Loucy (cell line): ENCODE measurements at regions not wholly inside any gene's neighbourhood (a gene's known extent, or its start where the extent isn't known, plus 50 kb on each side); places are given as distances from the start of the nearest gene placed in this dataset.

Experiments
- H2AFZ ChIP-seq: fragments of 200-600 bp; sonication (generic); 2 replicates; pipeline ENCODE4 v1.6.0; 2016; ENCODE audit warnings: antibody characterized with exemption, mild to moderate bottlenecking, low read length, moderate library complexity
- H3F3A ChIP-seq: fragments of 200-600 bp; 2 replicates; pipeline ENCODE4 v1.6.0; 2016; ENCODE audit warnings: antibody characterized with exemption, low read depth, mild to moderate bottlenecking
- H3K27me3 ChIP-seq: fragments of 200-600 bp; sonication (generic); 2 replicates; pipeline ENCODE4 v1.6.1; 2014; ENCODE audit warnings: low read length, mild to moderate bottlenecking; ENCODE audit not compliant: insufficient read depth, poor library complexity, severe bottlenecking
- H3K36me3 ChIP-seq: fragments of 200-600 bp; sonication (generic); 2 replicates; pipeline ENCODE4 v1.6.1; 2016; ENCODE audit warnings: low read length; ENCODE audit not compliant: insufficient read depth
- H3K4me1 ChIP-seq: fragments of 200-600 bp; sonication (generic); 2 replicates; pipeline ENCODE4 v1.5.1; 2014; ENCODE audit warnings: low read length, mild to moderate bottlenecking; ENCODE audit not compliant: insufficient read depth, poor library complexity, severe bottlenecking
- H3K4me2 ChIP-seq: fragments of 200-600 bp; sonication (generic); 2 replicates; pipeline ENCODE4 v1.6.0; 2014; ENCODE audit warnings: antibody characterized with exemption, low read length, low read depth, mild to moderate bottlenecking; ENCODE audit not compliant: poor library complexity, severe bottlenecking
- H3K4me3 ChIP-seq: fragments of 200-600 bp; sonication (generic); 2 replicates; pipeline ENCODE4 v1.5.1; 2014; ENCODE audit warnings: low read length, mild to moderate bottlenecking, mixed read lengths; ENCODE audit not compliant: poor library complexity, severe bottlenecking
- H3K79me2 ChIP-seq: fragments of 200-600 bp; sonication (generic); 2 replicates; pipeline ENCODE4 v1.6.1; 2014; ENCODE audit warnings: low read length; ENCODE audit not compliant: insufficient read depth
- H3K9ac ChIP-seq: fragments of 200-600 bp; sonication (generic); 2 replicates; pipeline ENCODE4 v1.6.0; 2014; ENCODE audit warnings: mild to moderate bottlenecking, low read depth, low read length, moderate library complexity; ENCODE audit not compliant: poor library complexity, severe bottlenecking
- H3K9me2 ChIP-seq: fragments of 200-600 bp; sonication (generic); replicated peaks from 2 replicates; pipeline ENCODE4 v1.6.1; 2016; ENCODE audit warnings: low read depth, low read length, mixed read lengths
- H3K9me3 ChIP-seq: fragments of 200-600 bp; sonication (generic); 2 replicates; pipeline ENCODE4 v1.6.1; 2014; ENCODE audit warnings: mild to moderate bottlenecking, antibody characterized with exemption, low read length, low read depth; ENCODE audit not compliant: insufficient read depth
- H4K20me1 ChIP-seq: fragments of 200-600 bp; sonication (generic); 2 replicates; pipeline ENCODE4 v1.6.0; 2014; ENCODE audit warnings: antibody characterized with exemption, low read length, mild to moderate bottlenecking; ENCODE audit not compliant: insufficient read depth, poor library complexity, severe bottlenecking
- CTCF ChIP-seq: fragments of 200-600 bp; sonication (generic); conservative IDR thresholded peaks from 2 replicates; pipeline ENCODE4 v1.5.1; 2014; ENCODE audit warnings: mild to moderate bottlenecking, antibody characterized with exemption, low read length
- EZH2phosphoT487 ChIP-seq: fragments of 200-600 bp; IDR thresholded peaks from 2 replicates; pipeline ENCODE4 v1.6.1; 2018; ENCODE audit warnings: antibody characterized with exemption, mild to moderate bottlenecking, moderate library complexity, borderline replicate concordance

- H3K4me1 ChIP-seq: no peaks in the 10 kb centered on the region
- H3K9me2 ChIP-seq: no peaks in the 10 kb centered on the region
- no peaks in the 10 kb centered on the region for H3K9me3 ChIP-seq
- no peaks in the 10 kb centered on the region for H3K79me2 ChIP-seq
- H3K9ac ChIP-seq: no peak overlapping the region
- no peaks in the 10 kb centered on the region for H3K27me3 ChIP-seq
- H3K4me2 ChIP-seq: no peak overlapping the region
- no peak overlapping the region for H3K4me3 ChIP-seq
- TF ChIP-seq CTCF: no peak
- TF ChIP-seq EZH2phosphoT487: no peak
- H2AFZ ChIP-seq: no peak overlapping the region
- H3F3A ChIP-seq: no peaks in the 10 kb centered on the region
- no peaks in the 10 kb centered on the region for H4K20me1 ChIP-seq
- no peaks in the 10 kb centered on the region for H3K36me3 ChIP-seq
Observed at GRCh38 chrX:26295425-26295824, 79.5 kb downstream of the MAGEB5 start.

- Histone ChIP-seq H3K36me3 (no peaks in the 10 kb centered on the region), H3K9me3 (no peaks in the 10 kb centered on the region), H3K9ac (no peak overlapping the region), H3F3A (no peaks in the 10 kb centered on the region), H3K9me2 (no peaks in the 10 kb centered on the region), H3K79me2 (no peaks in the 10 kb centered on the region), H3K4me3 (no peak overlapping the region), H3K27me3 (no peaks in the 10 kb centered on the region), H3K4me1 (no peaks in the 10 kb centered on the region), H4K20me1 (no peaks in the 10 kb centered on the region), H2AFZ (no peak overlapping the region), H3K4me2 (no peak overlapping the region)
- TF ChIP-seq EZH2phosphoT487 (no peak), CTCF (no peak)
Observed at GRCh38 chrX:26286836-26287235, 70.9 kb downstream of the MAGEB5 start.
